Upper lobe of left lung (tissue), 6 donors: ENCODE measurements at regions not wholly inside any gene's neighbourhood (a gene's known extent, or its start where the extent isn't known, plus 50 kb on each side); places are given as distances from the start of the nearest gene placed in this dataset.

Source experiments
- ATAC-seq, 2 donors: fragments of 200-7000 bp; cut with Tn5 transposase; one replicate each; pipeline ENCODE4 v1.9.1; 2022; ENCODE audit warnings: mild to moderate bottlenecking in 2 of 2, moderate library complexity in 2 of 2; ENCODE audit not compliant: low FRiP score in 2 of 2
- DNase-seq, 2 donors: peaks; one replicate each; pipeline ENCODE4 v3.0.0-alpha.2; 2019 to 2020
- H3K27ac ChIP-seq, 4 donors: fragments of 200-600 bp; sonication (generic); one replicate each; pipeline ENCODE4 v1.5.1; 2016 to 2019
- H3K27me3 ChIP-seq, 4 donors: fragments of 200-600 bp; sonication (generic); one replicate each; pipeline ENCODE4 v1.5.1; 2017 to 2019
- H3K36me3 ChIP-seq, 4 donors: fragments of 200-600 bp; sonication (generic); one replicate each; pipeline ENCODE4 v1.5.1; 2016 to 2019
- H3K4me1 ChIP-seq, 4 donors: fragments of 200-600 bp; sonication (generic); one replicate each; pipeline ENCODE4 v1.5.1; 2018 to 2019
- H3K4me3 ChIP-seq, 4 donors: fragments of 200-600 bp; sonication (generic); one replicate each; pipeline ENCODE4 v1.5.1; 2017 to 2019; ENCODE audit warnings: mild to moderate bottlenecking in 2 of 4, moderate library complexity in 1 of 4
- H3K9me3 ChIP-seq, 4 donors: fragments of 200-600 bp; sonication (generic); one replicate each; pipeline ENCODE4 v1.5.1; 2018 to 2019
- EP300 ChIP-seq, 4 donors: sonication (generic); formaldehyde crosslinking; IDR thresholded peaks; one replicate each; pipeline ENCODE4 v1.5.1; 2017; ENCODE audit warnings: antibody characterized with exemption in 4 of 4, control low read depth in 2 of 4
- POLR2A ChIP-seq, 4 donors: fragments of 450-650 bp; IDR thresholded peaks; one replicate each; pipeline ENCODE4 v1.5.1; 2016 to 2017; ENCODE audit warnings: antibody characterized with exemption in 4 of 4, mild to moderate bottlenecking in 2 of 4
- POLR2AphosphoS5 ChIP-seq, 2 donors: sonication (generic); formaldehyde crosslinking; IDR thresholded peaks; one replicate each; pipeline ENCODE4 v1.5.1; 2017; ENCODE audit warnings: antibody characterized with exemption in 2 of 2
- WGBS, 2 donors: methylation state at CpG; one replicate each; pipeline ENCODE4 v1.1.5; 2017 to 2018; 5-methylcytosine and 5-hydroxymethylcytosine counted together
- TF ChIP-seq, protein P1 (sequence below), 6 experiments: fragments of 450-650 bp in 4 of 6; fragments of 200-600 bp in 2 of 6; sonication (generic) in 2 of 6; IDR thresholded peaks; one replicate each; pipeline ENCODE4 v1.5.1; 2016 to 2019; ENCODE audit warnings: antibody characterized with exemption in 6 of 6
- donor health status: DM: no; HTN: no; CAD: no; lungs with moderate emphysema.
- donor health status: DM: no; HTN: yes; CAD: no; lungs with severe emphysema.

DNA sequence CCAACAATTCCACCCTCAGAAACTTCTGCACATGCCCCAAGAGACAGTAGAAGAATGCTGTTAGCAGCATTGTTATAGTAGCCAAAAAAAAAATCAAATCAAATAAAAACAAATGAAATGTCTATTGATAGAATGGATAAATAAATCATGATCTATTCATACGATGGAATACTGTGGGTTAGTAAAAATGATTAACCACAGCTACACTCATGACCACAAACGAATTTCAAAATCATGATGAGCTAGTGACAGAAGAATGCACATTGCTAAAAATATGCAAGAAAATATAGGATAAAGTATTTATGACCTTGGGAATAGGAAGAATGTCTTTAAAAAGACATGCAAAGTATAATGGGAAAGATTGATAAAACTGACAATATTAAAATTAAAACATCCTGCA lies 57.5 kb upstream of the ACAN start:
- TF ChIP-seq POLR2AphosphoS5 (IDR thresholded peaks at IDR 0.05) = no peak
- TF ChIP-seq EP300 (IDR thresholded peaks at IDR 0.05) = no peak
- TF ChIP-seq, protein P1, sequence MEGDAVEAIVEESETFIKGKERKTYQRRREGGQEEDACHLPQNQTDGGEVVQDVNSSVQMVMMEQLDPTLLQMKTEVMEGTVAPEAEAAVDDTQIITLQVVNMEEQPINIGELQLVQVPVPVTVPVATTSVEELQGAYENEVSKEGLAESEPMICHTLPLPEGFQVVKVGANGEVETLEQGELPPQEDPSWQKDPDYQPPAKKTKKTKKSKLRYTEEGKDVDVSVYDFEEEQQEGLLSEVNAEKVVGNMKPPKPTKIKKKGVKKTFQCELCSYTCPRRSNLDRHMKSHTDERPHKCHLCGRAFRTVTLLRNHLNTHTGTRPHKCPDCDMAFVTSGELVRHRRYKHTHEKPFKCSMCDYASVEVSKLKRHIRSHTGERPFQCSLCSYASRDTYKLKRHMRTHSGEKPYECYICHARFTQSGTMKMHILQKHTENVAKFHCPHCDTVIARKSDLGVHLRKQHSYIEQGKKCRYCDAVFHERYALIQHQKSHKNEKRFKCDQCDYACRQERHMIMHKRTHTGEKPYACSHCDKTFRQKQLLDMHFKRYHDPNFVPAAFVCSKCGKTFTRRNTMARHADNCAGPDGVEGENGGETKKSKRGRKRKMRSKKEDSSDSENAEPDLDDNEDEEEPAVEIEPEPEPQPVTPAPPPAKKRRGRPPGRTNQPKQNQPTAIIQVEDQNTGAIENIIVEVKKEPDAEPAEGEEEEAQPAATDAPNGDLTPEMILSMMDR (IDR thresholded peaks at IDR 0.05) = no peak
- Histone ChIP-seq H3K27ac (no peak overlapping the region), H3K9me3 (no peaks in the 10 kb centered on the region), H3K27me3 (peaks cover 0 to 4% (median 0%) of the 10 kb centered on the region in 4 donors), H3K4me3 (no peak overlapping the region), H3K36me3 (no peaks in the 10 kb centered on the region), H3K4me1 (no peaks in the 10 kb centered on the region)
- DNase-seq (no peak), ATAC-seq (no peak)
- 36 to 46% methylated on average over 2 of the region's 2 CpGs for WGBS, 2 donors

DNA sequence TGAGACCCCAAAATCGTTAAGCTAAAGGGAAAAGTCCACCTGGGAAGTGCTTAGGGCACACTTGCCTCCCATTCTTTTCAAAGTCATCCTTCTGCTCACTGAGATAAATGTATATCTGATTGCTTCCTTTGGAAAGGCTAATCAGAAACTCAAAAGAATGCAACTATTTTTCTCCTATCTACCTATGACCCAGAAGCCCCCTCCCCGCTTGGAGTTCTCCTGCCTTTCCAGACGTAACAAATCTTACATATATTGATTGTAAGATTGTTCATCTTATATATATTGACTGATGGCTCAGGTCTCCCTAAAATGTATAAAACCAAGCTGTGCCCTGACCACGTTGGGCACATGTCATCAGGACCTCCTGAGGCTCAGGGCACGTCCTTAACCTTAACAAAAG lies 56.8 kb upstream of the ACAN start:
- Histone ChIP-seq H3K4me1 (no peaks in the 10 kb centered on the region), H3K9me3 (no peaks in the 10 kb centered on the region), H3K27ac (no peak overlapping the region), H3K4me3 (no peak overlapping the region), H3K36me3 (no peaks in the 10 kb centered on the region), H3K27me3 (peaks cover 0 to 3% (median 0%) of the 10 kb centered on the region in 4 donors)
- ATAC-seq = no peak
- 60 to 63% methylated on average over 5 of the region's 5 CpGs for WGBS, 2 donors
- TF ChIP-seq EP300 (IDR thresholded peaks at IDR 0.05) (no peak), POLR2AphosphoS5 (IDR thresholded peaks at IDR 0.05) (no peak), POLR2A (IDR thresholded peaks at IDR 0.05) (no peak)
- TF ChIP-seq, protein P1 (IDR thresholded peaks at IDR 0.05) = no peak
- DNase-seq = no peak

DNA sequence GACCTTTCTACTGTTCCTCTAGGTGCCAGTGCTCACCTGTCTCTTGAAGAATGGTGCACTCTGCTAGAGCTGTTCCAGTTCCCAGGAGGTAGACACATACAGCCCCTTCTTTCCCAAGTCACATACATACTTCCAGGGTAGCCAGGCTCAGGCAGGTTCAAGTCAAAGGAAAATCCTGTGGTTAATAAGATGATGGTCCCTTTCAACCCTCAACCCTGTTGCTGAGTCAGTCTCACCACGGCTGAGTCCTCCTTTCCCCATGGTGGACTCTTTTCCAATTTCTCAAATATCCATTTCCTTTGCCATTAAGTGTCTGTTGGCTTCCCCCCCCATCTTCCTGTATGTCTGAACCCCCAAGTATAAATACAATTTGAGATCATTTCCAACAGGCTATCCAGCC lies 56.1 kb upstream of the ACAN start:
- no peak for DNase-seq
- Histone ChIP-seq H3K9me3 (no peaks in the 10 kb centered on the region), H3K4me1 (no peaks in the 10 kb centered on the region), H3K27me3 (no peaks in the 10 kb centered on the region), H3K27ac (no peak overlapping the region), H3K4me3 (no peak overlapping the region), H3K36me3 (no peaks in the 10 kb centered on the region)
- 59 to 72% methylated on average over 1 of the region's 1 CpG for WGBS, 2 donors
- no peak for TF ChIP-seq POLR2A (IDR thresholded peaks at IDR 0.05)
- TF ChIP-seq, protein P1 (IDR thresholded peaks at IDR 0.05) = no peak
- TF ChIP-seq POLR2AphosphoS5 (IDR thresholded peaks at IDR 0.05) = no peak
- no peak for TF ChIP-seq EP300 (IDR thresholded peaks at IDR 0.05)
- ATAC-seq = no peak

DNA sequence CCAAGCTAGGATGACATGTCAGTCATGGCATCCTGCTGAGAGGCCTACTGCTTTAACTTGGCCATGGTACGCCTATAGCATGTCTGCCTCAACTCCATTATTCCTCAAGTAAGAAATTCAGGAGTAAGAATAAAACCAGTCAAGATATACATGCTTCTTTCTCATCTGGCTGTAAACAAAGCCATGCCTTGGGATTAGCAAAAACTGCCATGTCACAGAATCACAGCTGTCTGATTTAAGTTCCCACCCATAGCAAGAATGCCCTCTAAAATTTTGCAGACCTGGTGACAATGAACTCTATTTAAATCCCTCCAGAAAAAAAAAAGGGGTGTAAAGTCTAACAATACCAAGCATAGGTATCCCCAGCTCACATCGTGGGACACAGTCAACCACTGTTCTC lies 55.6 kb upstream of the ACAN start:
- 67 to 89% methylated on average over 2 of the region's 2 CpGs for WGBS, 2 donors
- no peak overlapping the region for H3K4me3 ChIP-seq
- DNase-seq (no peak), ATAC-seq (no peak)
- H3K27ac ChIP-seq = no peak overlapping the region
- TF ChIP-seq POLR2AphosphoS5 (IDR thresholded peaks at IDR 0.05) (no peak), POLR2A (IDR thresholded peaks at IDR 0.05) (no peak), EP300 (IDR thresholded peaks at IDR 0.05) (no peak)
- TF ChIP-seq, protein P1 (IDR thresholded peaks at IDR 0.05) = no peak
- H3K9me3 ChIP-seq = no peaks in the 10 kb centered on the region
- no peaks in the 10 kb centered on the region for H3K27me3 ChIP-seq
- H3K4me1 ChIP-seq = no peaks in the 10 kb centered on the region
- no peaks in the 10 kb centered on the region for H3K36me3 ChIP-seq

DNA sequence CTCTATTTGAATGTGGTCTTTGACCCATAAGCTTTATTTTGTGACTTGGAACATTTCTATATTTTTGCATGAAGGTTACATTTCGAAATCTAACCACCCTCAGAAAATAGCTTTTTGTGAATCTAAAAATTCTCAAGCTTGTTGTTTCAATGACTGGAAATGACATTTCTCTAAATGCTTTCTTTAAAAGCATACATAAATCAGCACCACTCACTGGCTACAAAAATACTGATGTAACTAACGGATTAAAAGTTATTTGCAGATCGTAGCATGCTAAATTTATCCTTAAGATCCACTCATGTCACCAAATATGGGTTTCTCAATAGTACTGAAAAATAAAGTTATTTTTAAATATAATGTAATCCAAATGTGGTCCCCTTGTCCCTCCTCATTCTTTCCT lies 55.2 kb upstream of the ACAN start:
- no peaks in the 10 kb centered on the region for H3K27me3 ChIP-seq
- no peak overlapping the region for H3K4me3 ChIP-seq
- H3K9me3 ChIP-seq = no peaks in the 10 kb centered on the region
- 67% methylated on average over 3 of the region's 3 CpGs for WGBS, 2 donors
- no peak overlapping the region for H3K27ac ChIP-seq
- no peaks in the 10 kb centered on the region for H3K4me1 ChIP-seq
- no peak for DNase-seq
- TF ChIP-seq, protein P1 (IDR thresholded peaks at IDR 0.05) = no peak
- TF ChIP-seq EP300 (IDR thresholded peaks at IDR 0.05) (no peak), POLR2AphosphoS5 (IDR thresholded peaks at IDR 0.05) (no peak), POLR2A (IDR thresholded peaks at IDR 0.05) (no peak)
- no peak for ATAC-seq
- H3K36me3 ChIP-seq = no peaks in the 10 kb centered on the region
